COLO829 (cell line): ENCODE measurements at regions not wholly inside any gene's neighbourhood (a gene's known extent, or its start where the extent isn't known, plus 50 kb on each side); places are given as distances from the start of the nearest gene placed in this dataset.
"Not testable (repeated sequence)": the region's sequence is repeated elsewhere in the genome, so short reads cannot be mapped to it uniquely, and the experiment has no call there.

Source experiments
- DNase-seq: peaks from one replicate; pipeline ENCODE4 v3.0.0; 2012; ENCODE audit warnings: low spot score

DNA sequence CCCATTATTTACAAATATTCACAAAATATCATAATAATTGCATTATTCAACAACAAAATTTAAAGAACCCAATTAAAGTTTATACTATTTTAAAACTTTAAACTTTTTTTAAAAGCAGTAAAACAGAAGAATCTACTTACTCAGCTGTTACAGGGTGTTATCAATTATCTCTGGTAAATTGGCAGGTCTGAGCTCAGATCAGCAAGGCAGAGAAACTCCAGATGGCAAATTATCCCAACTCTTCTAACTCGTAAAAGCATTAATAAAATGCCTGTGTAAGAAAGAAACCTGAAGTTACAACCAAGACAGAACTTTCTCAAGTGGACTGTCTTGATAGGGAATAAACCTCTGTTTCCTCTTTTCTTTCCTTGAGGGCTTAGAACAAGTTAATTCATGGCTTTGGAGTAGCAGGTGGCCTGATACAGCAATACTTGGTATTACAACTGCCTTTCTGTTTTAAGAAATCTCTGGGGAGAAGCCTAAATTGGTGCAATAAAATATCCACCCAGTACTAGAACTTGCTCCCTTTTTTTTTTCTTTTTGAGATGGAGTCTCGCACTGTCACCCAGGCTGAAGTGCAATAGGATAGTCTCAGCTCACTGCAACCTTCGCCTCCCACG lies 275.3 kb upstream of the MKLN1 start:
- no peak for DNase-seq

DNA sequence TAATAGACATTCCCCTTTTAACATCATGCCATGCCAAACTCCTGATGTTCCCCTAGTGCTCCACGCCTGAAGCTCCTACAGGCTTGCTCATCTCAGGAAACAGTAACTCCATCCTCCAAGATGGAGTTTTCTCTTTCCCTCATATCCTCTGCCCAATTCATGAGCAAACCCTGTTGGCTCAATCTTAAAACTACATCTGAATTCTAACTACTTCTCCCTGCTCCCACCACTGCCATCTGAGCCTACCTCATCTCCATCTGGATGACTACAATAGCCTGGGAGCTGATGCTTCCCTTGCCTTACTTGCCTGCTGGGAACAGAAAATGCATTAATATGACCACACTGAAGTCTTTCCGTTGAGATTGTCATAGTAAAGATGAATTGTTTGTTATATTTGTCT lies 271.7 kb upstream of the MKLN1 start:
- DNase-seq, result no peak

DNA sequence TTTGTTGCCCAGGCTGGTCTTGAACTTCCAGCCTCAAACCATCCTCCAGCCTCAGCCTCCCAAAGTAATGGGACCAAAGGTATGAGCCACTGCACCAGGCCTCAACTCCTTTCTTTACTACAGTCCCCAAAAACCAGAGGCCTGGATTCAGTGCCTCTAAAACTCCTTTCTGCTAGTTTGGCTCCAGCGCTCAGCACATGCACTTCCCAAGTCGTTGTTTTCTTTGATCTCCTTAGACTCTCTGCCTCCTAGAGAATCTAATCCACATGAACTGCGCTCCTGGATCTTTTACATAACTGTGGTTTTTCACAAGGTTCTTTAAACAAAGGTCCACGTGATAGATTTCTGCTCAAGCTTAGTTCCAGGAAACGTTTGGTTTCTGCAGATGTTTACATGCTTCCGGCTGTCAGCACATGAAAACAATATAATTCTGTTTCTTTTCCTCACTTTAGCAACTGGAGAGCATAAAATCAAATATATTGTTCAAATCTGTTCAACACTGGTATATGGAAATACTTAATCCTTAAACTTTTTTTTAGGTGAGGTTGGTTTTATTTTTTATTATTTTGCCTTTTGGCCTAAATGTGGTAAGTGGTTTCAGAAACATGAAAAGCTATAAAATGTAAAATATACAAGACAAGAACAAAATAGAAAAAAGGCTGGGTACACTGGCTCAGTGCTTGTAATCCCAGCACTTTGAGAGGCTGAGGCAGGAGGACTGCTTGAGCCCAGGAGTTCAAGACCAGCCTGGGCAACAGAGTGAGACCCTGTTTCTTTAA lies 270.5 kb upstream of the MKLN1 start:
- peak; percentile 90 for DNase-seq

DNA sequence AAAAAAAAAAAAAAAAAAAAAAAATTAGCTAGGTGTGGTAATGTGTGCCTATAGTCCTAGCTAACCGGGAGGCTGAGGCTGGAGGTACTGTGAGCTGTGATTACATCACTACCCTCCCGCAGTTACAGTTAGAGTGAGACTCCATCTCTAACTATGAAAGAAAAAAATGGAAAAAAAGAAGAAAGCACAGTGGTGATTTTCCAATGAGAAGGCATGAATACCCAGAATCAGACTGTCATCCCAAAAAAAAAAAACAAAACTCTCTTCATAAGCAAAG lies 269.9 kb upstream of the MKLN1 start:
- no peak for DNase-seq

DNA sequence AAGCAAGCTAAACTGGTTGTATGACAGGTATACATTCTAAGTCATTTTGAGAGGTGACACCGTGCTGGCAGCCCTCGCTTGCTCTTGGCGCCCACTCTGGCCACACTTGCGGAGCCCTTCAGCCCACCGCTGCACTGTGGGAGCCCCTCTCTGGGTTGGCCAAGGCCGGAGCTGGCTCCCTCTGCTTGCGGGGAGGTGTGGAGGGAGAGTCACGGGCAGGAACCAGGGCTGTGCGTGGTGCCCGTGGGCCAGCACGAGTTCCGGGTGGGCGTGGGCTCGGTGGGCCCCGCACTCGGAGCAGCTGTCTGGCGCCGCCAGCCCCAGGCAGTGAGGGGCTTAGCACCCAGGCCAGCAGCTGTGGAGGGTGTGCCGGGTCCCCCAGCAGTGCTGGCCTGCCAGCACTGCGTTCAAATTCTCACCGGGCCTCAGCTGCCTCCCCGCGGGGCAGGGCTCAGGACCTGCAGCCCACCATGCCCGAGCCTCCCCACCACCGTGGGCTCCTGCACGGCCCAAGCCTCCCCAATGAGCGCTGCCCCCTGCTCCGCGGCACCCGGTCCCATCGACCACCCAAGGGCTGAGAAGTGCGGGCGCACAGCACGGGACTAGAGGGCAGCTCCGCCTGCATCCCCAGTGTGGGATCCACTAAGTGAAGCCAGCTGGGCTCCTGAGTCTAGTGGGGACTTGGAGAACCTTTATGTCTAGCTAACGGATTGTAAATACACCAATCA lies 269.0 kb upstream of the MKLN1 start:
- DNase-seq, result not testable (repeated sequence)

DNA sequence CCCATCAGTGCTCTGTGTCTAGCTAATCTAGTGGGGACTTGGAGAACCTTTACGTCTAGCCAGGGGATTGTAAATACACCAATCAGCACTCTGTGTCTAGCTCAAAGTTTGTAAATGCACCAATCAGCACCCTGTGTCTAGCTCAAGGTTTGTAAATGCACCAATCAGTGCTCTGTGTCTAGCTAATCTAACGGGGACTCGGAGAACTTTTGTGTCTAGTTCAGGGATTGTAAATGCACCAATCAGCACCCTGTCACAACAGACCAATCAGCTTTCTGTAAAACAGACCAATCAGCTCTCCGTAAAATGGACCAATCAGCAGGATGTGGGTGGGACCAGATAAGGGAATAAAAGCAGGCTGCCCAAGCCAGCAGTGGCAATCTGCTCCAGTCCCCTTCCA lies 268.3 kb upstream of the MKLN1 start:
- DNase-seq, result not testable (repeated sequence)

DNA sequence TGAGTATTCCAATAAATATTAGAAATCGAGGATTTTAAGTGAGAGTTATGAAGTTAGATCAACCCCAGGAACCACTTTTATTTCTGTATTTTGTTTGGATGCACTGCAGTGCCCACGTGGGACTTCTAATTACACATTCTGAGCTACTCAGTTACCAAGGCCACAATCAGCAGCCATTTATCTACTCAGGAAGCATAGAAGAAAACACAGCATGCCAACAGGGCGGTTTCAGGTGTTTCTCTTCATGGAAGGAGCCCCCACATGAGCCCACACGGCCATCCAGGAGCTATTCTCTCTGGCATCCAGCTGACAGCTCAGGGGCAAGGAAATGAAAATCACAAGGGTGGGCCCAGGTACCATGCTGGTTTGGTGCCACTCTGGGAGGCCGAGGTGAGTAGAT lies 266.5 kb upstream of the MKLN1 start:
- no peak for DNase-seq

DNA sequence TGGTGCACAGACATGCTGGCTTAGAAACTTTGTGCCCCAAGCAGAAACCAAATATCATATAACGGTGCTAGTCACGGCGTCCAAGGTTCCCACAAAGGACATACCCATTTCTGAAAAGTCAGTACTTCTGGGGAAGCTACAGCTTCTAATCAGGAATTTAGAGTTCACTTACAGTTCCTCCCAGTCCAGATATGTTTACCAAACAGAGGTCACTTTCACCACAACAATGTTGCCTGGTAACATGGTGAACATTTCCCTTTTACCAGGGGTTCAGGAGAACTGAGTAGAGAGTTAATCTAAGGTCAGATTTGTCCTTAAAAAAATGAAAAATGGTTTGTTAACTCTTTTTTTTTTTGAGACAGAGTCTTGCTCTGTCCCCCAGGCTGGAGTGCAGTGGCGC lies 265.9 kb upstream of the MKLN1 start:
- no peak for DNase-seq

DNA sequence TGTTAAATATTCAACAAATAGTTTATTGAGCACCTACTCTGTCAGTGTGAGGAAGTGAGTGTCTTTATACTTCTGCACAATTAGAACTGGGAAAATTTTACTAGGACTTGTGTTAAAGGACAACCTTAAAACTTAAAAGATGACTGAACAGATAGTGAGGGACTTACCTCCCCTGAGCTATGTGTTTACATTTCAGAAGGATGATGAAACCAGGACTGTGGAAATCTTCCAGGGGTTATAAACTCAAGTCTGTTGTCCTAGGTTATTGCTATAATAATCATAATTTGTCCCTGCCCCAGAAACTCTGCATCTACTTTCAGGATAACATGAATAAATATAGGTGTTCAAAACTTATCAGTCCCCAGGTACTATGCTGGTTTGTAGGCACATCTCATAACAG lies 261.0 kb upstream of the MKLN1 start:
- DNase-seq, result no peak

DNA sequence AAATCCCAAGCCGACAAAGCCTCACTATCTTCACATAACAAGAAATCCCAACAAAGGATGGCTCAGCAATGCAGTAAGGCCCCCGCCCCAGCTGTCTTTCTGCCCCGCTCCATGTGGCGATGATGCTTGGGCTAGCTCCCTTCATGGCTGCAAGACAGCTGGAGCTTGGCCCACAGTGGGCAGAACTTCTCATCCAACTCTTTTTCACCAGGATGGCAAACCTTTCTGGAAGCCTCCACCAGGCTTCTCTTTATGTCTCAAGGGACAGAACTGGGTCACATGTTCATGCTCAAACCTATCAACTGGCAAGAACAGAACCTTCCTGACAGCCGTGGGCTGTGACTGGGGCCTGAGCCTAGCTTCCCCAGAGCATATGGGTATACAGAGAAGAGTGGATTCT lies 260.5 kb upstream of the MKLN1 start:
- DNase-seq, result peak; percentile 55

DNA sequence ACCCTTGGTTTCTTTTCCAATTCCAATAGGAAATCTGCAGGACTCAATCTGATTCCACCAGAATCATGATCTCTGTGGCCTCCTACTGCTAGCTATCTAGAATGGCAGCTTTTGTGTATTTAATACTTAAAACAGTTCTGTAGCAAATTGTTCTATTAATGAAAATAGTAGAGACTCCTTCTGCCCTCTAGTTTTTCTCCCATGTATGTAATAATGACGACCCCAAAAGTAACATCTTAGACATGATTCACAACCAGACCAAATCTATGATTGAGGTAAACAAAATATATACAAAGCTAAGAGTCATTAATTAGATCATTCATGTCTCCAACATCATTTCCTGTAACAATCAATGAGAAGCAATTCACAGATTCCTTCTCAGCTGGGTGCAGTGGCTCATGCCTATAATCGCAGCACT lies 259.1 kb upstream of the MKLN1 start:
- peak; percentile 66 for DNase-seq

DNA sequence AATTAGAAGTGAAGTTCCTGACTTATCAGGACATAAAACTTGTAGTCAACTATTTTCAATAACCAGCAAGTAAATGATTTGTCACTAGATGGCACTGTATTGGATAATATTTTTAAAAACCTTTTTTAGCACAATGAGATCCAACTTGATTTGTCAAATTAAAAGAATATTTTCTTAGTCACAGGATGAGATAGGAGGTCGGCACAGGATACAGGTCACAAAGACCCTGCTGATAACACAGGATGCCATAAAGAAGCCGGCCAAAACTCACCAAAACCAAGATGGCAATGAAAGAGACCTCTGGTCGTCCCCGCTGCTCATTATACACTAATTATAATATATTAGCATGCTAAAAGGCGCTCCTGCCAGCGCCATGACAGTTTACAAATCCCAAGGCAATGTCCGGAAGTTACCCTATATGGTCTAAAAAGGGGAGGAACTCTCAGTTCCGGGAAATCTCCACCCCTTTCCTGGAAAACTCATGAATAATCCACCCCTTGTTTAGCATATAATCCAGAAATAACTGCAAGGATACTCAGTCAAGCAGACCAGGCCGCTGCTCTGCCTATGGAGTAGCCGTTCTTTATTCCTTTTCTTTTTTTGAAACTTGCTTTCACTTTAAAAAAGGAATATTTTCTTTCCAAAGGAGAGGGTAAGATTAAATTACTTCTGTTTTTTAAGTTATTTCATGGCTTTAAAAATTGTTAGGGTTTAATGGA lies 255.7 kb upstream of the MKLN1 start:
- peak; percentile 89 for DNase-seq

DNA sequence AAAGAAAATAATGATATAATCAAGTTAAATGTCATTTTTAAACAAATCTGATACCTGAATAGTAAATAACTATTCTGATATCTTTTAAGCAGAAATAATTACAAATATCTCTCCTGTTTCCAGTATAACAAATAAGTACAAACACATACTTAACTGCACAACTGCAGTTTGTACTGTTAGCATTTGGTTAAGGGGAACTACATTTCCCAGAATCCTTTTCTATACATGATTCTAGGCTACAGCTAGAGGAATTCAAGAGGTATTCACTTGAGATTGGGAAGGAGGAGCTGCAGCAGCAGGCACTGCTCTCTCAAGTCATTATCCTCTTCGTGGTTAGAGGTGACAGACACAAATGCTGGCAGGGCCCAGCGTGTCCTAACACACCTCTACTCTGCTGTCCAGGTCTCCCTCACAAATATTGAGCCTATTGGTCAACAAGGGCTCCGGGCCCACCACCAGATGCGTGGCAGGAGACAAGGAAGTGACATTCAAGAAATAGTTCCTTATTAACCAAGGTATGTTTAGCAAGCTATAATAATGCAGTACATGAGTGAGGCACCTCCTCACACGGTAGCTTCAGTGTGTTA lies 255.1 kb upstream of the MKLN1 start:
- peak; percentile 91 for DNase-seq

DNA sequence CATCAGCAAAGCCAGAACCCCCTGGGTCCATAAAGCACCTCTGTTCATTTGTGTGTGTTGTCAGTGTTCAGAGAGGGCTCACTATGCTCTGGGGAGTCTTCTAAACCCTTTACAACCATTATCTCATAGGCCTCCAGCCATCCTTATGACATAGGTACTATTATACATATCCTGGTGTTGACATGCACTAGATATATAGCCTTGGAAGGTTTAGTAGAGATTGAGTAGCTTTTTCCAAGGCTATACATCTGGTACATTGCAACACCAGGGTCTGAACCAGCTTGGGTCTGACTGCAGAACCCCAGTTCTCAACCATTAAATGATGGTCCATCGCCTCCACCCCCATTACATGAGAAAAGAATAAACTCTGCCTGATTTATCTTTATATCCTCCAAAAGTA lies 253.6 kb upstream of the MKLN1 start:
- DNase-seq, result no peak

DNA sequence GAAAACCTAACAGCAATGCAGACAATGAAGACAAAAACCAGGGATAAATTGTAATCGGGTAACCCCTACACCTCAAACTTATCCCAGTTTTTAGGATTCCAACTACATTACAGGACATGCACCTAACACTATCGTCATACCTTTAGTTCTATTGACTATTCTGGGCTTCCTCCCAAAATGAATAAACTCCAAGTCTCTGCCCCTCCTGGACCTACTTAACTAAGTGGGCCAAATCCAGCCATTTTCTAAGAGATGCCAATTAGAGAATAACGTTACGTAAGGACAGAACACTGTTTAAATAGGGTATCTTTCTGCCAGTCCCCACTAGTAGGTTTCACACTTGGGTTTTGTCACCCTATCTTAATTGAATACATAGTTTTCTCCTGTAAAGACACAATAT lies 253.1 kb upstream of the MKLN1 start:
- DNase-seq, result no peak

DNA sequence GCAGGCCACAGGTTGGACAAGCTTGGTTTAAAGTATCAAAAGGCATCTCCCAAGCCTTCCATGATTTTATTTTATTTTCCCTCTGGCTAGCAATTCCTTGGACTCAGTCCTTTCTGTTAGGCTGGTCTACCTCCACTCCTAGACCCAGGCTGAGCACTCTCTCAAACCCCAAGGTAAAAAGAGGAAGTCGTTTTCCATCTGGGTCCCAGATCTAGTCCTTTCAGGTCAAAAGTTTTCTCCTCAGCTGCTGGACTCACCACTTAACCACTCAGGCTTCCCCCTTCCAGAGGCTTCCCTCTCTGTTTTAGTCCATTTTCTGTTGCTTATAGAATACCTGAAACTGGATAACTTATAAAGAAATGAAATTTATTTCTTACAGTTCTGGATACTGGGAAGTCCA lies 252.3 kb upstream of the MKLN1 start:
- DNase-seq, result no peak

DNA sequence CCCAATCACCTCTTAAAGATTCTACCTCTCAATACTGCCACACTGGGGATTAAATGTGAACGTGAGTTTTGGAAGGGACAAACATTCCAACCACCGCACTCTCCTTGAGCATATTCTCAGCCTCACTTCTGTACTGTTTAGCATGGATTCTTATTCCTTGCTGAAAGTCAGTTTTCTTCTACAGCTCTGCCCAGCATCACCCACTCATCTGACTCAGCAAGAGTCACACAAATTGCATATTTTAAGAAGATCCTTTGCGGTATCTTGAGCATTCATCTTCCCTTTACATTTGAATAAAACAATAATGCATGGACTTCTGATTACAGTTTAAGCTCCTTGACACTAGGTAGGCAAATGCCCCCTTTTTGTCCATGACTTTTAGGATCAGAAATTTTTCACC lies 251.6 kb upstream of the MKLN1 start:
- peak; percentile 81 for DNase-seq

DNA sequence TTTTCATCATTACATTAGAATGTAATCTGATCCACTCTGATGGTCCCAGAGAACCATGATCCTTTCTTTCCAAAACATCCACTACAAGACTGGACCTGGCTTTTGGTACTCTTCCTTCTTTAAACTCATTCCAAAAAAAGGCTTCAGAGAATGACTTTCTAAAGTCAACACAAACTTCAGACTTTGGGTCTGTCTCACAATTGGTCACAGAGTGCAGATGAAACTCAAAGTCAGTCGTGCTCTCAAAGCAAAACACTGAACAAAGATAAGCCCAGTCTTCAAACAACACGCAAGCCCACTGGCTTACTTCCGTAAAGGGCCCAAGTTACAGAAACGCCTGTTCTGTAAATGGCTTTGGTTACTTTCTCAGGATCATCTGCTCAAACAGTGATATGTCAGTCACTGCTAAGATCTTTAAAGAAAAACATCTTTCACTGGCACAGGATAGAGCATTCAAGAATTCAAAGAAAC lies 250.9 kb upstream of the MKLN1 start:
- peak; percentile 92 for DNase-seq

DNA sequence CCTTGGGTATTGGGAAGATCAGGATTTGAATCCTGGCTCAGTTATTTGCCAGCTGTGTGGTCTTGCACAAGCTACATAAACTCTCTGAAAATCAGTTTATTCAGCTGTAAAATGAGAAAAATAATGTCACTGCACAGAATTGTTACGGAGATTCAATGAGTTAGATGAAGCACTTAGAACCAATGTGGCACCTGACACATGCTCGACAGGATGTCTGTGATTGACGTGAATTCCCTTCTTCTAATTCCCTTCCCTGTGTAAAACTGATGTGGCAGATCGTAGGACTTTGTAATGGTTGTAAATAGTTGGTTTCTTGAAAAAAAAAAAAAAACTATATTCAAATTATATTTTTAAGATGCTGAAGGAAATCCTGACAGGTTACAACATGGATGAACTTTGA lies 249.9 kb upstream of the MKLN1 start:
- DNase-seq, result no peak

DNA sequence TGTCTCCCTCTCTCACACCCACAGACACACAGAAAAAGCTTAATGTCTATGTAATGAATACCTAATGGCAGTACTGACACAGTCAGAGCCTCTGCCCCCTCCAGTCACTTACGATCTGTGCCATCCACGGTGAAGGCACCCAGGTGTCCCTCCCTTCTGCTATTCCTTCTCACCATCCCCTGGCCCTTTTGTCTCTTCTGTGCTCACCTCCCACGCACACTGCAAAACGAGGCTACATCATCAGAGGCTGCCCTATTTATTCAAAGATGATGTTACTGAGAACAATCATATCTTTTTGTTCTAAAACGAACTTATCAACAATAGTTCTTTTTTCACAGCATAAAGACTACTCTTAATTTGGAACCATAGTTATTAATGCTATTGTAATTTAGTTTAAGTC lies 246.9 kb upstream of the MKLN1 start:
- DNase-seq, result no peak

DNA sequence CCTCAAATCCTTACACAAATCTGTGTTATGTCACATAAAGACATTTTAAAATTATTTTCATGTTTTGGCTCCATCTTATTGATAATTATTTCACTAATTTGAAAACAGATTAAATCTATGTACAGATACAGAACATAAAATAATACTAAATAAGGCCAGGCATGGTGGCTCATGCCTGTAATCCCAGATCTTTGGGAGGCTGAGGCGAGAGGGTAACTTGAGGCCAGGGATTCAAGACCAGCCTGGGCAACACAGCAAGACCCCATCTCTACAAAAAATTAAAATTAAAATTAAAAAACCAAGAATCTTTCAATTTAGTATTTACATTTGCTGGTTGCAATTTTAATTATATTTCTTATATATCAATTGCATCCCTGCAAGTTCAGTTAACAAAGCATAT lies 246.4 kb upstream of the MKLN1 start:
- DNase-seq, result no peak

DNA sequence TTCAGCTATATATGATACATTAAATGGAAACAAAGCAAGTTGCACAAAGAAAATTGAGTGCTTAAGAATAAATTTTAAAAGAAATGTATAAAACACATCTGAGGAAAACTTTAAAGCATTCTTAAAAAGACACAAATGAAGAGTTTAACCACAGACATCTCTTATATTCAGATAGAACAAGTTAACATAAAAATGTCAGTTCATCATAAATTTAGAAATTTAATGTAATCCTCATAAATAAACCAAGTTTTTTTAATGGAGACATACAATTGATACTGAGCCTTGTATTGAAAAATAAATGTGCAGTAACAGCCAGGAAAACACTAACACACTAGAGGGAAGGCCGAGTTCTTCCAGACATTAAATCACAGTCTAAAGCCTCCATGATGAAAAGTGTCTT lies 243.9 kb upstream of the MKLN1 start:
- no peak for DNase-seq
